Endothelial cell of umbilical vein (primary cell): ENCODE measurements at regions not wholly inside any gene's neighbourhood (a gene's known extent, or its start where the extent isn't known, plus 50 kb on each side); places are given as distances from the start of the nearest gene placed in this dataset.

ENCODE experiments used
- BruUV-seq: library from RNA; stranded (reverse); fragments of 400-500 nt; replicated peaks from 2 replicates; lab custom pipeline; 2021; lab: Mats Ljungman, UMichigan
- CTCF ChIA-PET: fragments of 300-600, 350-600 bp; sonication (Branson Sonifier 250); formaldehyde crosslinking; loops from one replicate; lab custom pipeline; 2021; ENCODE audit warnings: antibody characterized with exemption, inconsistent platforms; lab: Charles Lee
- POLR2A ChIA-PET: fragments of 300-600, 350-600 bp; sonication (Branson Sonifier 250); formaldehyde crosslinking; loops from one replicate; lab custom pipeline; 2021; ENCODE audit warnings: antibody characterized with exemption, inconsistent platforms; lab: Charles Lee
- DNase-seq: peaks from one replicate; pipeline ENCODE4 v3.0.0-alpha.2; 2011; ENCODE audit warnings: low read depth, low spot score
- FAIRE-seq: peaks from 2 replicates; lab custom pipeline; 2011; peaks lifted over from hg19 to GRCh38; lab: Jason Lieb, UNC
- H2AFZ ChIP-seq: 2 replicates; pipeline ENCODE4 v1.6.0; 2012; ENCODE audit warnings: low read depth, low read length, control low read depth, inconsistent platforms
- H3K27ac ChIP-seq: 2 replicates; pipeline ENCODE4 v1.5.1; 2011; ENCODE audit warnings: low read depth, mild to moderate bottlenecking, control low read depth, low read length, moderate library complexity; ENCODE audit not compliant: insufficient read depth
- H3K27me3 ChIP-seq, 2 experiments: 2 replicates each; pipeline versions ENCODE4 v1.6.0 to v1.6.1; 2011; ENCODE audit warnings: low read length in 2 of 2, mixed read lengths in 1 of 2; ENCODE audit not compliant: control insufficient read depth in 2 of 2, insufficient read depth in 2 of 2
- H3K36me3 ChIP-seq, 2 experiments: 2 replicates in 1 of 2; 3 replicates in 1 of 2; pipeline ENCODE4 v1.5.1; 2011; ENCODE audit warnings: low read length in 2 of 2, mild to moderate bottlenecking in 1 of 2, moderate library complexity in 1 of 2; ENCODE audit not compliant: control insufficient read depth in 2 of 2, insufficient read depth in 2 of 2; ENCODE audit errors: extremely low read depth in 1 of 2
- H3K4me1 ChIP-seq: 3 replicates; pipeline ENCODE4 v1.5.1; 2011; ENCODE audit warnings: mild to moderate bottlenecking, low read length; ENCODE audit not compliant: control insufficient read depth, insufficient read depth; ENCODE audit errors: extremely low read depth
- H3K4me2 ChIP-seq: 2 replicates; pipeline ENCODE4 v1.6.1; 2011; ENCODE audit warnings: low read length, control low read depth, mixed read lengths; ENCODE audit not compliant: insufficient read depth
- H3K4me3 ChIP-seq, 3 experiments: fragments of 200-600 bp in 1 of 3; sonication (generic), shearing (Covaris generic) in 1 of 3; replicated peaks in 1 of 3; 2 replicates each; pipeline ENCODE4 v1.5.1; 2011 to 2016; ENCODE audit warnings: control low read depth in 3 of 3, low read length in 3 of 3, mild to moderate bottlenecking in 2 of 3, inconsistent platforms in 1 of 3, low read depth in 1 of 3, moderate library complexity in 1 of 3; ENCODE audit not compliant: insufficient read depth in 1 of 3
- H3K79me2 ChIP-seq: 2 replicates; pipeline ENCODE4 v1.6.0; 2012; ENCODE audit warnings: low read length, inconsistent platforms; ENCODE audit not compliant: control insufficient read depth, insufficient read depth
- H3K9ac ChIP-seq: replicated peaks from 2 replicates; pipeline ENCODE3; 2011; ENCODE audit warnings: low read length, control low read depth; ENCODE audit not compliant: insufficient read depth; ENCODE audit errors: extremely low read depth
- H3K9me1 ChIP-seq: replicated peaks from 3 replicates; pipeline ENCODE4 v1.6.0; 2011; ENCODE audit warnings: mild to moderate bottlenecking, low read length; ENCODE audit not compliant: control insufficient read depth, insufficient read depth; ENCODE audit errors: extremely low read depth
- H3K9me3 ChIP-seq: replicated peaks from 2 replicates; pipeline ENCODE4 v1.5.1; 2012; ENCODE audit warnings: low read length, inconsistent platforms; ENCODE audit not compliant: control insufficient read depth, insufficient read depth
- H4K20me1 ChIP-seq: replicated peaks from 2 replicates; pipeline ENCODE3; 2011; ENCODE audit warnings: mild to moderate bottlenecking, low read length; ENCODE audit not compliant: control insufficient read depth, insufficient read depth; ENCODE audit errors: extremely low read depth
- EZH2 ChIP-seq: IDR thresholded peaks from 2 replicates; pipeline ENCODE4 v1.6.1; 2012; ENCODE audit warnings: borderline replicate concordance, low read depth, mild to moderate bottlenecking, moderate library complexity, low read length, inconsistent platforms; ENCODE audit not compliant: severe bottlenecking
- FOS ChIP-seq: IDR thresholded peaks from 2 replicates; pipeline ENCODE4 v1.6.1; 2011; ENCODE audit warnings: mild to moderate bottlenecking, low read length, moderate library complexity, borderline replicate concordance; ENCODE audit not compliant: insufficient read depth
- GATA2 ChIP-seq: IDR thresholded peaks from 2 replicates; pipeline ENCODE4 v1.7.0; 2011; ENCODE audit warnings: low read depth, mild to moderate bottlenecking, moderate library complexity, mixed read lengths, low read length; ENCODE audit not compliant: insufficient read length, insufficient read depth
- JUN ChIP-seq: IDR thresholded peaks from 2 replicates; pipeline ENCODE4 v1.6.1; 2011; ENCODE audit warnings: borderline replicate concordance, low read depth; ENCODE audit not compliant: insufficient read length, insufficient read depth
- MAX ChIP-seq: IDR thresholded peaks from 2 replicates; pipeline ENCODE4 v1.6.1; 2011; ENCODE audit not compliant: insufficient read depth, insufficient read length
- MYC ChIP-seq: IDR thresholded peaks from one replicate; pipeline ENCODE4 v1.6.1; 2011; ENCODE audit warnings: mild to moderate bottlenecking, low read depth, low read length
- POLR2A ChIP-seq: IDR thresholded peaks from 2 replicates; pipeline ENCODE4 v1.6.1; 2012; ENCODE audit warnings: low read depth, mild to moderate bottlenecking, control low read depth, low read length
- POLR2AphosphoS5 ChIP-seq: IDR thresholded peaks from 2 replicates; pipeline ENCODE4 v1.6.1; 2012; ENCODE audit warnings: low read depth, mild to moderate bottlenecking, control low read depth, low read length, moderate library complexity; ENCODE audit not compliant: insufficient read depth
- dilution Hi-C: fragments of 300-500 bp; cut with MboI; formaldehyde crosslinking; loops from one replicate; pipeline ENCODE4 v1.15.0; 2019; ENCODE audit warnings: low sequenced_read_pairs; ENCODE audit not compliant: extremely low pct_ligation_motif_present
- intact Hi-C: fragments of 100-400 bp; cut with micrococcal nuclease; formaldehyde crosslinking; loops from one replicate; pipeline ENCODE4 v1.10.0; 2022
- TF ChIP-seq, protein P1 (sequence below), 2 donors: IDR thresholded peaks; 1 replicate in 1 of 2; 2 replicates in 1 of 2; pipeline ENCODE4 v1.5.1; 2011; ENCODE audit warnings: low read length in 2 of 2, mild to moderate bottlenecking in 2 of 2, moderate library complexity in 2 of 2, control low read depth in 1 of 2, inconsistent platforms in 1 of 2, low read depth in 1 of 2; ENCODE audit not compliant: insufficient read depth in 1 of 2; ENCODE audit errors: extremely low read depth in 1 of 2

GRCh38 chr2:22697054-22697788, 687.8 kb upstream of the KLHL29 start:
- POLR2A ChIA-PET, result no interaction called here
- TF ChIP-seq MYC (no peak), FOS (no peak), GATA2 (no peak), POLR2A (no peak), POLR2AphosphoS5 (no peak), JUN (no peak), EZH2 (no peak), MAX (no peak)
- TF ChIP-seq, protein P1, sequence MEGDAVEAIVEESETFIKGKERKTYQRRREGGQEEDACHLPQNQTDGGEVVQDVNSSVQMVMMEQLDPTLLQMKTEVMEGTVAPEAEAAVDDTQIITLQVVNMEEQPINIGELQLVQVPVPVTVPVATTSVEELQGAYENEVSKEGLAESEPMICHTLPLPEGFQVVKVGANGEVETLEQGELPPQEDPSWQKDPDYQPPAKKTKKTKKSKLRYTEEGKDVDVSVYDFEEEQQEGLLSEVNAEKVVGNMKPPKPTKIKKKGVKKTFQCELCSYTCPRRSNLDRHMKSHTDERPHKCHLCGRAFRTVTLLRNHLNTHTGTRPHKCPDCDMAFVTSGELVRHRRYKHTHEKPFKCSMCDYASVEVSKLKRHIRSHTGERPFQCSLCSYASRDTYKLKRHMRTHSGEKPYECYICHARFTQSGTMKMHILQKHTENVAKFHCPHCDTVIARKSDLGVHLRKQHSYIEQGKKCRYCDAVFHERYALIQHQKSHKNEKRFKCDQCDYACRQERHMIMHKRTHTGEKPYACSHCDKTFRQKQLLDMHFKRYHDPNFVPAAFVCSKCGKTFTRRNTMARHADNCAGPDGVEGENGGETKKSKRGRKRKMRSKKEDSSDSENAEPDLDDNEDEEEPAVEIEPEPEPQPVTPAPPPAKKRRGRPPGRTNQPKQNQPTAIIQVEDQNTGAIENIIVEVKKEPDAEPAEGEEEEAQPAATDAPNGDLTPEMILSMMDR (IDR thresholded peaks at IDR 0.05; ENCODE audit: extremely low read depth in 1 of 2, insufficient read depth in 1 of 2, low read depth in 1 of 2, low read length in 2 of 2), result no peak
- H3K9me3 ChIP-seq, result no peaks in the 10 kb centered on the region
- H3K27me3 ChIP-seq, result no peaks in the 10 kb centered on the region
- DNase-seq, result no peak
- no TSS peak for BruUV-seq
- H3K79me2 ChIP-seq, result no peaks in the 10 kb centered on the region
- dilution Hi-C loops (no loop called here), intact Hi-C loops (no loop called here)
- H3K27ac ChIP-seq, result no peak overlapping the region
- H3K4me1 ChIP-seq, result no peaks in the 10 kb centered on the region
- H2AFZ ChIP-seq, result no peak overlapping the region
- FAIRE-seq, result no peak
- CTCF ChIA-PET, result no interaction called here
- no peaks in the 10 kb centered on the region for H3K9me1 ChIP-seq
- H3K4me2 ChIP-seq, result no peak overlapping the region
- H3K4me3 ChIP-seq, result no peak overlapping the region
- H3K36me3 ChIP-seq, result no peaks in the 10 kb centered on the region
- no peak overlapping the region for H3K9ac ChIP-seq
- no peaks in the 10 kb centered on the region for H4K20me1 ChIP-seq
